NT2/D1 (cell line): ENCODE measurements at regions not wholly inside any gene's neighbourhood (a gene's known extent, or its start where the extent isn't known, plus 50 kb on each side); places are given as distances from the start of the nearest gene placed in this dataset.

Experiments
- SUZ12 ChIP-seq: IDR thresholded peaks from 2 replicates; pipeline ENCODE4 v1.6.1; 2011; ENCODE audit not compliant: insufficient read length, insufficient read depth; ENCODE audit errors: extremely low read depth
- YY1 ChIP-seq: IDR thresholded peaks from 2 replicates; pipeline ENCODE4 v1.6.1; 2011; ENCODE audit not compliant: insufficient read length, insufficient read depth
- ZNF274 ChIP-seq: IDR thresholded peaks from 2 replicates; pipeline ENCODE4 v1.6.1; 2011; ENCODE audit warnings: mild to moderate bottlenecking, low read depth, low read length

DNA sequence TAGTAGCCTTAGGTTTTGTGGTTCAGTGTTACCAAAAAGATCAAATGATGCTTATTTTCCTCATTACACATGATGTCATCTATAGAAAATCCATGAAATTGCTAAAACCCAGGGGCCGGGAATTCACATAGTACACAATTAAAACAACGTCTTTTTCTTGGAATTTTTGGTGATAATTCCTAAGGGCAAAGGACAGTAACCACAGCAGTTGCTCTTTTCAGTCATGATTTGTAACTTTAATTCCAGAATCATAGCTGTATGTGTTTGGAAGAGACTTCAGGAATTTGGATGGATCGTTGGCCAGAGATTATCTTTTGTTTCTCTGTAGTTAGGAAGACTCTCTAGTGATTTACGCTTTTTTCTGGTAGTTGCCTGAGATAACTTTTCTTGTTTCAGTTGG is 748.7 kb downstream of the TLE4 start:
- no peak for TF ChIP-seq YY1
- TF ChIP-seq ZNF274: no peak
- no peak for TF ChIP-seq SUZ12
